ENCODE measurements at regions not wholly inside any gene's neighbourhood (a gene's known extent, or its start where the extent isn't known, plus 50 kb on each side); places are given as distances from the start of the nearest gene placed in this dataset.

- no peaks in the 10 kb centered on the region for H3K27me3 Mint-ChIP-seq (ENCODE audit: low read depth)
- H3K9me3 Mint-ChIP-seq: peaks cover 76% of the 10 kb centered on the region
- no peaks in the 10 kb centered on the region for H3K4me1 Mint-ChIP-seq
- ATAC-seq (no peak), DNase-seq (ENCODE audit: low spot score) (no peak)
- ChIA-PET POLR2A (no interaction called here), CTCF (no interaction called here)
- H3K27ac Mint-ChIP-seq: no peak overlapping the region
- H3K4me3 Mint-ChIP-seq: no peak overlapping the region
- TF ChIP-seq ESRRA (CRISPR knock-in tag; IDR thresholded peaks at IDR 0.05; ENCODE audit: borderline replicate concordance) (no peak), TCF7 (CRISPR knock-in tag; IDR thresholded peaks at IDR 0.05; ENCODE audit: low read depth) (no peak)
- H3K36me3 Mint-ChIP-seq: peaks cover 50% of the 10 kb centered on the region
These were observed 98.0 kb upstream of the NID2 start for GRCh38 chr14:52166822-52167221.

GRCh38 chr14:52155651-52156213 lies 86.9 kb upstream of the NID2 start:
- Mint-ChIP-seq H3K36me3 (no peaks in the 10 kb centered on the region), H3K27ac (no peak overlapping the region), H3K27me3 (ENCODE audit: low read depth) (peaks cover 3% of the 10 kb centered on the region; the same call in 1 of the 2 replicates), H3K9me3 (peaks cover 7% of the 10 kb centered on the region; the same call in 1 of the 2 replicates), H3K4me1 (no peaks in the 10 kb centered on the region), H3K4me3 (no peak overlapping the region)
- no peak for DNase-seq (ENCODE audit: low spot score)
- POLR2A ChIA-PET: no interaction called here
- no peak for ATAC-seq
- CTCF ChIA-PET: no interaction called here
- no peak for TF ChIP-seq NR3C1 (CRISPR knock-in tag; conservative IDR thresholded peaks at IDR 0.05; ENCODE audit: low read depth)
- no peak for TF ChIP-seq ZNF263 (CRISPR knock-in tag; IDR thresholded peaks at IDR 0.05; ENCODE audit: low read depth)
- TF ChIP-seq STAT6 (CRISPR knock-in tag; conservative IDR thresholded peaks at IDR 0.05; ENCODE audit: low read depth): no peak
- no peak for TF ChIP-seq FOXP1 (CRISPR knock-in tag; IDR thresholded peaks at IDR 0.05; ENCODE audit: borderline replicate concordance)
- no peak for TF ChIP-seq AFF4 (CRISPR knock-in tag; IDR thresholded peaks at IDR 0.05; ENCODE audit: borderline replicate concordance)
- no peak for TF ChIP-seq CBFB (CRISPR knock-in tag; IDR thresholded peaks at IDR 0.05; ENCODE audit: low read depth)
- no peak for TF ChIP-seq ZNF425 (CRISPR knock-in tag; conservative IDR thresholded peaks at IDR 0.05)
- TF ChIP-seq ZNF121 (CRISPR knock-in tag; IDR thresholded peaks at IDR 0.05): no peak
- TF ChIP-seq ZNF138 (CRISPR knock-in tag; conservative IDR thresholded peaks at IDR 0.05): no peak
- no peak for TF ChIP-seq ZBTB21 (CRISPR knock-in tag; IDR thresholded peaks at IDR 0.05; ENCODE audit: borderline replicate concordance)
- TF ChIP-seq HMGXB4 (CRISPR knock-in tag; IDR thresholded peaks at IDR 0.05): no peak
- TF ChIP-seq OVOL2 (CRISPR knock-in tag; IDR thresholded peaks at IDR 0.05; ENCODE audit: borderline replicate concordance): no peak
- no peak for TF ChIP-seq ATF2 (CRISPR knock-in tag; IDR thresholded peaks at IDR 0.05; ENCODE audit: borderline replicate concordance, low read depth)
